ENCODE measurements at regions not wholly inside any gene's neighbourhood (a gene's known extent, or its start where the extent isn't known, plus 50 kb on each side); places are given as distances from the start of the nearest gene placed in this dataset.

DNA sequence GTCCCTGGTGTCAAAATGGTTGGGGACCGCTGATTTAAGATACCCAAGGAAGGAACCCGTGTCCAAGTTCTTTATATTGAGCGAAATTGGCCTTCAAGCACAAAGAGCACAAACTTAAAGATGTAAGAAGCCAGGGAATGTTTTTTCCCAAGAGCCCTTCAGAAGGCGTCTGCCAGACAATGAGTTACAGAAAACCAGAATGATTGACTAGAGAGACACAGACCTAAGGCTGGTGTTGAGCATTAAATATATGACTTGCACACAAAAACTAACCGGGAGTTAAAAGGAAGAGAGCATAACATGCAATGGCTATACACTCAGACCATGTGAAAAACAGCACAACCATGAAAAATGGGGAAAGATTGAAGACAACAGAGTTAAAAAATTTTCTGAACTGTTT lies 157.5 kb upstream of the FAM9B start:
- TF ChIP-seq, protein P1, sequence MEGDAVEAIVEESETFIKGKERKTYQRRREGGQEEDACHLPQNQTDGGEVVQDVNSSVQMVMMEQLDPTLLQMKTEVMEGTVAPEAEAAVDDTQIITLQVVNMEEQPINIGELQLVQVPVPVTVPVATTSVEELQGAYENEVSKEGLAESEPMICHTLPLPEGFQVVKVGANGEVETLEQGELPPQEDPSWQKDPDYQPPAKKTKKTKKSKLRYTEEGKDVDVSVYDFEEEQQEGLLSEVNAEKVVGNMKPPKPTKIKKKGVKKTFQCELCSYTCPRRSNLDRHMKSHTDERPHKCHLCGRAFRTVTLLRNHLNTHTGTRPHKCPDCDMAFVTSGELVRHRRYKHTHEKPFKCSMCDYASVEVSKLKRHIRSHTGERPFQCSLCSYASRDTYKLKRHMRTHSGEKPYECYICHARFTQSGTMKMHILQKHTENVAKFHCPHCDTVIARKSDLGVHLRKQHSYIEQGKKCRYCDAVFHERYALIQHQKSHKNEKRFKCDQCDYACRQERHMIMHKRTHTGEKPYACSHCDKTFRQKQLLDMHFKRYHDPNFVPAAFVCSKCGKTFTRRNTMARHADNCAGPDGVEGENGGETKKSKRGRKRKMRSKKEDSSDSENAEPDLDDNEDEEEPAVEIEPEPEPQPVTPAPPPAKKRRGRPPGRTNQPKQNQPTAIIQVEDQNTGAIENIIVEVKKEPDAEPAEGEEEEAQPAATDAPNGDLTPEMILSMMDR (conservative IDR thresholded peaks at IDR 0.05) = no peak
- no peaks in the 10 kb centered on the region for H3K36me3 Mint-ChIP-seq
- no peak for DNase-seq (ENCODE audit: extremely low spot score, unreplicated experiment)

GRCh38 chrX:9195199-9195880 lies 161.4 kb upstream of the FAM9B start:
- no peak overlapping the region for H3K4me3 Mint-ChIP-seq

More for the DNA sequence above, 157.5 kb upstream of the FAM9B start:
- Mint-ChIP-seq H3K27me3 (no peaks in the 10 kb centered on the region), H3K9me3 (no peaks in the 10 kb centered on the region), H3K4me3 (no peak overlapping the region), H3K4me1 (ENCODE audit: unreplicated experiment) (peaks cover 4% of the 10 kb centered on the region), H3K27ac (no peak overlapping the region)

GRCh38 chrX:9196961-9197640 lies 163.2 kb upstream of the FAM9B start:
- TF ChIP-seq, protein P1 (conservative IDR thresholded peaks at IDR 0.05) = no peak
- DNase-seq (ENCODE audit: extremely low spot score, unreplicated experiment) = no peak
- Mint-ChIP-seq H3K36me3 (no peaks in the 10 kb centered on the region), H3K9me3 (peaks cover 2% of the 10 kb centered on the region), H3K4me3 (no peak overlapping the region), H3K27me3 (no peaks in the 10 kb centered on the region), H3K27ac (no peak overlapping the region), H3K4me1 (ENCODE audit: unreplicated experiment) (no peaks in the 10 kb centered on the region)

More at GRCh38 chrX:9195199-9195880, 161.4 kb upstream of the FAM9B start:
- Mint-ChIP-seq H3K27ac (no peak overlapping the region), H3K9me3 (no peaks in the 10 kb centered on the region), H3K36me3 (no peaks in the 10 kb centered on the region), H3K4me1 (ENCODE audit: unreplicated experiment) (no peaks in the 10 kb centered on the region), H3K27me3 (no peaks in the 10 kb centered on the region)
- no peak for DNase-seq (ENCODE audit: extremely low spot score, unreplicated experiment)
- TF ChIP-seq, protein P1 (conservative IDR thresholded peaks at IDR 0.05) = no peak

- no peak overlapping the region for H3K4me3 Mint-ChIP-seq
- peaks cover 7% of the 10 kb centered on the region for H3K27me3 Mint-ChIP-seq
- TF ChIP-seq, protein P1 (conservative IDR thresholded peaks at IDR 0.05) = no peak
- no peak for DNase-seq (ENCODE audit: extremely low spot score, unreplicated experiment)
- H3K36me3 Mint-ChIP-seq = no peaks in the 10 kb centered on the region
- no peak overlapping the region for H3K27ac Mint-ChIP-seq
- H3K9me3 Mint-ChIP-seq = peaks cover 12% of the 10 kb centered on the region
- no peaks in the 10 kb centered on the region for H3K4me1 Mint-ChIP-seq (ENCODE audit: unreplicated experiment)
Observed at GRCh38 chrX:9204560-9204959, 170.6 kb upstream of the FAM9B start.

DNA sequence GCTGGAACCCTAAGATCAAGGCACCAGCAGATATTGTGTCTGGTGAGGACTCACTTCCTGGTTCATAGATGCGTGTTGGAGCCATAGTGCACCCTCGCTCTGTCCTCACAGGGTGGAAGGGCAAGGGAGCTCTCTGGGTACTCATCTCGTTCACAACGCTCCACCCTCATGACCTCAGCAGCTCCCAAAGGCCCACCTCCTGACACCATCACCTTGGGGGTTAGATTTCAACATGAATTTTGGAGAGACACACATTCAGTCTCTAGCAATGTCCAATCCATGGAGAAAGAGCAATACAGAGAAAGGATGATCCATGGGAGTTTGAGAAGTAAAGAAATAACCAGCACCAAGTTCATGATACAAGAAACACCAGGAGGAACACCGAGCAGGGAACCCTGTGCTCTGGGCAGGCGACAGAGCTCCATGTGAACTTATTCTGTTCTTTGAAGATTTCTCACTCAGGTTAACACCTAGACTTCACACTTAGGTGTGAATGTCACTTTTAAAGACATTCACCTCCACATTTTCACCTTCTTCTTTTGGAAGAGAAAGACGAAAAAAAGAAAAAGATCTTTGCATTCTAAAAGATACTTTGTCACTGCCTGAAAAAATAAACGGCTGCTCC lies 171.8 kb upstream of the FAM9B start:
- Mint-ChIP-seq H3K27ac (no peak overlapping the region), H3K4me1 (ENCODE audit: unreplicated experiment) (no peaks in the 10 kb centered on the region), H3K36me3 (no peaks in the 10 kb centered on the region), H3K4me3 (no peak overlapping the region), H3K9me3 (peaks cover 12% of the 10 kb centered on the region), H3K27me3 (peaks cover 7% of the 10 kb centered on the region)
- TF ChIP-seq, protein P1 (conservative IDR thresholded peaks at IDR 0.05) = no peak
- DNase-seq (ENCODE audit: extremely low spot score, unreplicated experiment) = no peak
